ENCODE measurements at regions not wholly inside any gene's neighbourhood (a gene's known extent, or its start where the extent isn't known, plus 50 kb on each side); places are given as distances from the start of the nearest gene placed in this dataset.

DNA sequence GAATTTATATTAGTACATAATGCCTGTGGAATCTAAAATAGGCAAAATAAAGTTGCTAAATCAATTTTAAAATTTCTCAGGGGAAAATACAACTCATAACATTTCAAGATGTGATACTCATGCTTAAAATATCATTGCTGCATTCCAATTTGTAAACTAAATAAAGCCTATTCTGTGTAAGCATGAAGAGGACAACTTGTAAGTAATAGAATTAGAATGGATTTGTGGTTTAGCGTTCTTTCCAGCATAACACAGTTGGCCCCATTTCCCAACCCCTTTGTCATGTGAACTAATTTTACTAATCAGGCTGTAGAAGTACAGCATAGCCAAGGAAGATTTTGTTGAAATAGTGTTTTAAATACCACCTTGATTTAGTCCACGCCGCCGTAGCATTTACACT is 437.2 kb downstream of the SI start:
- no peak for TF ChIP-seq POLR2A (IDR thresholded peaks at IDR 0.05)
- TF ChIP-seq CTCF (IDR thresholded peaks at IDR 0.05 in 4 of 5, conservative IDR thresholded peaks at IDR 0.05 in 1 of 5), result no peak

Measured in gastrocnemius medialis (tissue), 4 donors.